GM18519 (cell line): ENCODE measurements at regions not wholly inside any gene's neighbourhood (a gene's known extent, or its start where the extent isn't known, plus 50 kb on each side); places are given as distances from the start of the nearest gene placed in this dataset.
"Not testable (repeated sequence)": the region's sequence is repeated elsewhere in the genome, so short reads cannot be mapped to it uniquely, and the experiment has no call there.

ENCODE experiments used
- ATAC-seq: cut with Tn5 transposase; IDR thresholded peaks from one replicate; pipeline ENCODE4 v1.9.1; 2021; ENCODE audit warnings: mild to moderate bottlenecking, moderate library complexity; ENCODE audit not compliant: unreplicated experiment, low FRiP score

- ATAC-seq, result no peak
These were observed 499.4 kb downstream of the SPATA31D1 start for GRCh38 chr9:82487935-82488312.

GRCh38 chr9:82488313-82489200 is 500.0 kb downstream of the SPATA31D1 start:
- no peak for ATAC-seq

GRCh38 chr9:82489201-82489821 is 500.7 kb downstream of the SPATA31D1 start:
- ATAC-seq, result no peak

DNA sequence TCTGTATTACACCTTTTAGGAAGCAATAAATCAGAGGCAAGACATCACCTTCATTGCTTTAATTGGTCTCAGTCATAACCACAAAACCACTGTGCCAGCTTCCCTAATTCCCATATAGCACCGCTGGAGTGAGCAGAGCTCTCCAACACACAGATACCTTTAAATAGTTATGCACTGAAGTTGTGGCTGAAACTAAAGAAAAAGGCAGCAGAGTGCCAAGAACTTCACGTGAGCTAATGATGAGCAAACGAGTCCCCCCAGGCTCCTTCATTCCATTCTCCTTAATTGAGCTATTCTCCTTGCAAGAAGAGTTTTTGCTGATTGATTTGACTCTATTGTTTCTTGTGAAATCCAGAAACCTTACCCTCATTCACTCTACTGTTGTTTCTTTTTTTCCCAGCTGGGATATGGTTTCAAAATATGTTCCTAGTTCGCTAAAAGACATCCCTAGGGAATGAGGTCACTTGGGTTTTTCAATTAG is 501.5 kb downstream of the SPATA31D1 start:
- no peak for ATAC-seq

DNA sequence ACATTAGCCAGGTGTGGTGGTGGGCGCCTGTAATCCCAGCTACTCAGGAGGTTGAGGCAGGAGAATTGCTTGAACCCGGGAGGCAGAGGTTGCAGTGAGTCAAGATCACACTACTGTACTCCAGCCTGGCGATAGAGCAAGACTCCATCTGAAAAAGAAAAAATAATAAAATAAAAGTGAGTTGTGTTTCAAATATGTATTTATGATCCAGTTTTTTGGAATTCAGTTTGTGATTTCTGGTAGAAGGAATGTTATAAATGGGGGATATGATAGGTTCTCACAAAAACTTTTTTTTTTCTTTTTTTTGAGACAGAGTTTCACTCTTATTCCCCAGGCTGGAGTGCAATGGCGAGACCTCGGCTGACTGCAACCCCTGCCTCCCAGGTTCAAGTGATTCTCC is 502.2 kb downstream of the SPATA31D1 start:
- not testable (repeated sequence) for ATAC-seq

- ATAC-seq, result no peak
These were observed 503.0 kb downstream of the SPATA31D1 start for GRCh38 chr9:82491604-82492003.

GRCh38 chr9:82492274-82492673 is 503.7 kb downstream of the SPATA31D1 start:
- ATAC-seq, result no peak

DNA sequence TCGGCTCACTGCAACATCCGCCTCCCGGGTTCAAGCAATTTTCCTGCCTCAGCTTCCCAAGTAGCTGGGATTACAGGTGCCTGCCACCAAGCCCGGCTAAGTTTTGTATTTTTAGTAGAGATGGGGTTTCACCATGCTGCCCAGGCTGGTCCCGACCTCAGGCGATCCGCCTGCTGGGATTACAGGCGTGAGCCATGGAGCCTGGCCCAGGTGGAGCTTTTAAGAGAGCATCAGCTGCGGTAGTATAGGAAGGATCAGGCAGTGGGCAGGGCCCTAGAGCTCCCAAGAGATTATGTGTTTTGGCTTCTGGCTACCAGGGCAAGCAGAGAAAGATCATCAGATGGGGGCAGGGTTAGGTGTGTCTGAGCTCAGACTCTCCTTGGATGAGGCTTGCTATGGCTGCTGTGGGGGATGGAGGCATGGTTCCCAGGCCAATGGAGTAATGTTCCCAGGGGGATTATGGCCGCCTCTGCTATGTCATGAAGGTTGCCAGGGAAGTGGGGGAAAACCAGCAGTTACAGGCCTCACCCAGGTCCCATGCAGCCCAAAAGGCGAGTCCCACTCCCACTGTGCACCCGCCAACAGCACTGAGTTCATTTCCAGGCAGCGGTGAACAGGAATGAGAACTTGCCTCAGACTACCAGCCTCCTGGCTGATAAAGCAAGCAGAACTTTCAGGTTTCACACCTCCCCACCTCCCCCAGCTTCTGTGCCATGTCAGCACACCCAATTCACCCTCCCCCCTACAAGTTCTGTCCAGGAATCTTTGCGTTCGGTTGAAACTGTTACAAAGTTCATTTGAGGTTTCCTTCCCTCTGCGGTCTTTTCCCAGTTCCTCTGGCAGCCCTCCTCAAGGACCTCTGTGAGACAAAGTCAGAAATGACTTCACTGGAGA is 507.6 kb downstream of the SPATA31D1 start:
- no peak for ATAC-seq

- no peak for ATAC-seq
These were observed 510.2 kb downstream of the SPATA31D1 start for GRCh38 chr9:82498541-82499317.

- ATAC-seq, result no peak
These were observed 510.8 kb downstream of the SPATA31D1 start for GRCh38 chr9:82499337-82499736.

DNA sequence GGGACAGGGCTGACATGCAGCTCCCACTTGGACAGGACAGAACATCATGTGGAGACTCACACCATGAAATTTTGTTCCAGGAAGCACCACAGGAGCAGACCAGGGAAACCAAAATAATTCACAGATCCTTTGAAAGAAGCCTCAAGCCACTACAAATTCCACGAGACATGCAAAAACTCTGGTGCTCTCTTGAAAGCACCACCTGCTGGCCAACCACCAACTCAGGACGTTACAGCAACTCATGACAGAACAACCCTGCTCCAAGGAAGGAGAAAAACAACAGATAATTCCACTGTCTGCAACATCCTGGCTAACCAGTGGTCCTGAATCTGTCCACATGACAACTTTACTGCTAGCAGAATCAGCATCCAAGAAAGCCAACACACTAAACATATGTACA is 516.0 kb downstream of the SPATA31D1 start:
- no peak for ATAC-seq

- ATAC-seq, result no peak
These were observed 523.1 kb downstream of the SPATA31D1 start for GRCh38 chr9:82511626-82512025.

DNA sequence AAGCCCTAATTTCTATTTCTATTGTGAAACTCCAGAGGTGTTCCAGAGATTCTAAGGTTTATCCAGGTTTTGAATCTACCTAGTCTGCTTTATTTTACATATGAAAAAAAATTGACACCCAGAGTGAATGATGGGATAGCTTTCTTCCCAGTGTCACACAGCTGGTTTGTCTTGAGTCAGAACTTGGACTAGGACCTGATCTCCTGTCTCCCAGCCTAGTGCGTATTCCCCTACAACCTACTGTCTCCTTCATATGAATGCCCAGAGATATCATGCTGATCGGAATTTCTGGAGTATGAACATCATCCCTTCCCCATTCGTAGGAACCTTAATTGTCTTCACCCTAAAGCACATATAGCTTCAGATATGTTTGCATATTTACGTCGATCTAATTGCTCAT is 524.2 kb downstream of the SPATA31D1 start:
- ATAC-seq, result no peak

GRCh38 chr9:82513242-82513751 is 524.7 kb downstream of the SPATA31D1 start:
- no peak for ATAC-seq

GRCh38 chr9:82513976-82514735 is 525.6 kb downstream of the SPATA31D1 start:
- no peak for ATAC-seq

DNA sequence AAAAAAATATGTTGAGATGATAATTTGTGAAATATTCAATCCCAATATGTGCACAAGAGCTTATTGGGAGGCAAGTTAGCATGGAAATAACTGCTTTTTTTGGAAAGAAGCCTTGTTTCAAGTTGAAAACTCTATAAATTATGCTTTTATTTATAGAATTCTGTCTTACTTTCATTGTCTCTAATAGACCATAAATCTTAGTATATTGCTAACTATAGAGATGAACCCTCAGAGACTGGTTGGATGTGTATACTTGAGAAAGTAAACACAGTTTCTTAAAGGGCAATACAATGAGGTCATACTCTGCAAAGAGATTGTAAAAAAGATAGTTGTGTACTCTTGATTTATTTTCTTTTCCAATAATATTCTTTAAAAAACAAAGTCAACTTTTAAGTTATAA is 530.3 kb downstream of the SPATA31D1 start:
- no peak for ATAC-seq

DNA sequence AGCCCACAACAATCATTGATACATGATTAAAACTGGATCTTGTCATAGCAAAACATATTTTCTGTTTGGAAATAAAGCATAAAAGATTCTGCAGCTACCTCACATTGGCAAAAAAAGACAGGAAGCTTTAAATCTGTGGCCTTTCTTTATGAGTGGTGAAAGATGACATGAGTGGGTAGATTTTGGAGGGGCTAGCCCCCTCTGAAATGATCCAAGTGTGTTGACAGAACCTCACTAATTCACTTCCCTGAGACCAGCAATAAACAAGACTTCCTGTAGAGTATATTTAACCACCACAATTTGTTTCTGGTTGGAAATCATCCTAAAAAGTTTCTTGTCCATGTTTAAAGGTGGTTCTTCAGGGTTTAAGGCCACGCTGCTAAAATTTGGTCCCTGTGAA is 530.8 kb downstream of the SPATA31D1 start:
- no peak for ATAC-seq

DNA sequence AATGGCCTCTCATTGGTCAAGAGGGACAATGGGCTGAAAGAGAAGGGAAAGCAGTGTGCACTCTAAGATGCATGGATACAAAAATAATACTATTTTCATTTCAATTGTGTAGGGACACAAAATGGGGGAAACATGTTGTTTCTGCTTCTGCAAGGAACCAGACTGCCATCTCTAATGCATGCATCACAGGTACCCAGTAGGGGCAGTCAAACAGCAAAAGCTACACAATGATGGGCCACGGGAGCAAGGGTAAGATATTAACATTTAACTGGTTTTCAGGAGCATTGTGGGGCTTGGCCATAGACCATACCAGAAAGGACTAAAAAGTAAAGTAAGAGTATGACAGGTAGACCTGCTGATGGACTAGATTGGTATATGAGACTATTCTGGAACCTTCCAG is 535.8 kb downstream of the SPATA31D1 start:
- ATAC-seq, result no peak

DNA sequence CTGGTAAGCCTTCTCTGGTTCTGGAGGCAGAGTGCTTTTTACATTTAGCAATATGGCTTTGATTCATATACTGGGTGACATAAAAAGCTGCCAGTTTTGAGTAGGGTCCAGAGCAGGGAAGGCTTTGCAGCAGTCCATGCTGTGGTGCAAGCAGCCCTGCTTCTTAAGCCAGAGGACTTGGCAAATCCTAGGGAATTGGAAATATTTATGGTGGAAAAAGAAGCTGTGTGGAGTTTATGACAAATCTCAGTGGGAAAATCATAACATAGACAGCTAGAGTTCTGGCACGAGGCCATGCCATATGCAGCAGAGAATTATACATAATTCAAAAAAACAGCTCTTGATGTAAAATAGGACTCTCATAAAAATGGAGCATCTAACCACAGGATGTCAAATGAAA is 536.4 kb downstream of the RASEF start:
- no peak for ATAC-seq
